GM12878 (cell line): ENCODE measurements at regions not wholly inside any gene's neighbourhood (a gene's known extent, or its start where the extent isn't known, plus 50 kb on each side); places are given as distances from the start of the nearest gene placed in this dataset.
A peak's percentile ranks its signal among the peaks of the same experiment; 100 is the strongest.

Experiments
- ATAC-seq: fragments of 200-7000 bp; cut with Tn5 transposase; 3 replicates; pipeline ENCODE4 v1.9.1; 2020; ENCODE audit warnings: mild to moderate bottlenecking, moderate library complexity
- BruUV-seq: library from RNA; stranded (reverse); fragments of 400-500 nt; replicated peaks from 2 replicates; lab custom pipeline; 2021; lab: Mats Ljungman, UMichigan
- CTCF ChIA-PET: fragments of 300-600 bp; sonication (Branson Sonifier 250); formaldehyde crosslinking; extraction: SDS; loops from one replicate; lab custom pipeline; 2021; ENCODE audit warnings: inconsistent platforms; lab: Yijun Ruan, JAX
- POLR2A ChIA-PET: fragments of 350-600 bp; formaldehyde crosslinking; extraction: SDS; loops from one replicate; lab custom pipeline; 2021; ENCODE audit warnings: inconsistent platforms; lab: Charles Lee
- RAD21 ChIA-PET: fragments of 300-600 bp; sonication (Branson Sonifier 250); formaldehyde crosslinking; loops from one replicate; lab custom pipeline; 2023; ENCODE audit warnings: antibody characterized with exemption; ENCODE audit not compliant: unreplicated experiment; lab: Charles Lee
- SMC1A ChIA-PET: fragments of 300-600 bp; sonication (Branson Sonifier 250); formaldehyde crosslinking; loops from one replicate; lab custom pipeline; 2023; ENCODE audit not compliant: unreplicated experiment, uncharacterized antibody; lab: Charles Lee
- DNase-seq: peaks from one replicate; pipeline ENCODE4 v3.0.0-alpha.2; 2011; ENCODE audit warnings: low read depth, low spot score
- FAIRE-seq: peaks from 3 replicates; lab custom pipeline; 2011; peaks lifted over from hg19 to GRCh38; lab: Jason Lieb, UNC
- H2AFZ ChIP-seq: 2 replicates; pipeline ENCODE4 v1.6.0; 2011; ENCODE audit warnings: low read depth, low read length, control low read depth; ENCODE audit not compliant: control insufficient read depth
- H3K27ac ChIP-seq: 2 replicates; pipeline ENCODE4 v1.5.1; 2011; ENCODE audit warnings: control low read depth; ENCODE audit not compliant: control insufficient read depth, insufficient read depth
- H3K27me3 ChIP-seq, 2 experiments: replicated peaks in 1 of 2; 2 replicates each; pipeline versions ENCODE4 v1.6.0 to v1.6.1; 2011; ENCODE audit warnings: low read length in 1 of 2; ENCODE audit not compliant: control insufficient read depth in 2 of 2, insufficient read depth in 2 of 2
- H3K36me3 ChIP-seq, 2 experiments: 2 replicates each; pipeline ENCODE4 v1.5.1; 2011; ENCODE audit warnings: low read length in 1 of 2; ENCODE audit not compliant: control insufficient read depth in 2 of 2, insufficient read depth in 2 of 2
- H3K4me1 ChIP-seq: 2 replicates; pipeline ENCODE4 v1.6.1; 2011; ENCODE audit warnings: mild to moderate bottlenecking, low read length, moderate library complexity, mixed read lengths; ENCODE audit not compliant: control insufficient read depth, insufficient read depth
- H3K4me2 ChIP-seq: 2 replicates; pipeline ENCODE4 v1.6.0; 2011; ENCODE audit warnings: control low read depth; ENCODE audit not compliant: control insufficient read depth, insufficient read depth
- H3K4me3 ChIP-seq: fragments of 200-600 bp; sonication (generic); 2 replicates; pipeline ENCODE4 v1.5.1; 2016
- H3K79me2 ChIP-seq: 2 replicates; pipeline ENCODE4 v1.6.0; 2011; ENCODE audit warnings: low read length; ENCODE audit not compliant: control insufficient read depth, insufficient read depth
- H3K9ac ChIP-seq: 2 replicates; pipeline ENCODE4 v1.8.0; 2011; ENCODE audit warnings: low read length, control low read depth, mixed read lengths; ENCODE audit not compliant: control insufficient read depth, insufficient read depth
- H3K9me3 ChIP-seq: replicated peaks from 3 replicates; pipeline ENCODE4 v1.5.1; 2011; ENCODE audit warnings: mild to moderate bottlenecking, low read length; ENCODE audit not compliant: control insufficient read depth, insufficient read depth
- H4K20me1 ChIP-seq: 2 replicates; pipeline ENCODE4 v1.6.0; 2011; ENCODE audit not compliant: control insufficient read depth, insufficient read depth
- BCL11A ChIP-seq: IDR thresholded peaks from 2 replicates; pipeline ENCODE4 v1.6.1; 2011; ENCODE audit warnings: low read depth, low read length
- BHLHE40 ChIP-seq, 2 experiments: fragments of 450-650 bp in 1 of 2; IDR thresholded peaks; 2 replicates each; pipeline ENCODE4 v1.6.1; 2011 to 2017; ENCODE audit warnings: low read depth in 2 of 2, borderline replicate concordance in 1 of 2, improper control_type of control experiment in 1 of 2, low read length in 1 of 2, mild to moderate bottlenecking in 1 of 2
- CBX5 ChIP-seq: sonication (generic); IDR thresholded peaks from 2 replicates; pipeline ENCODE4 v1.6.1; 2016; ENCODE audit warnings: low read depth, moderate library complexity, mild to moderate bottlenecking, inconsistent platforms
- CHD2 ChIP-seq: IDR thresholded peaks from 2 replicates; pipeline ENCODE4 v1.6.1; 2011; ENCODE audit warnings: low read depth, low read length, improper control_type of control experiment, borderline replicate concordance
- CREM ChIP-seq: IDR thresholded peaks from 2 replicates; pipeline ENCODE4 v1.6.1; 2014; ENCODE audit warnings: antibody characterized with exemption, low read depth
- E2F4 ChIP-seq: IDR thresholded peaks from 2 replicates; pipeline ENCODE4 v1.6.1; 2012; ENCODE audit warnings: low read depth, low read length, improper control_type of control experiment
- EED ChIP-seq: sonication (generic); IDR thresholded peaks from 2 replicates; pipeline ENCODE4 v1.6.1; 2016; ENCODE audit warnings: antibody characterized with exemption, low read depth
- FOXK2 ChIP-seq: fragments of 450-650 bp; IDR thresholded peaks from 2 replicates; pipeline ENCODE4 v1.6.1; 2017; ENCODE audit warnings: mild to moderate bottlenecking, moderate library complexity
- HCFC1 ChIP-seq: fragments of 150-350 bp; IDR thresholded peaks from 2 replicates; pipeline ENCODE4 v1.6.1; 2014; ENCODE audit warnings: low read length
- IKZF2 ChIP-seq, 2 experiments: fragments of 450-650 bp; IDR thresholded peaks; 2 replicates each; pipeline ENCODE4 v1.6.1; 2017; ENCODE audit warnings: mild to moderate bottlenecking in 2 of 2, moderate library complexity in 2 of 2
- MTA2 ChIP-seq: fragments of 450-650 bp; IDR thresholded peaks from 2 replicates; pipeline ENCODE4 v1.6.1; 2016; ENCODE audit warnings: low read depth, mild to moderate bottlenecking, moderate library complexity
- NFXL1 ChIP-seq: fragments of 450-650 bp; IDR thresholded peaks from 2 replicates; pipeline ENCODE4 v1.6.1; 2017; ENCODE audit warnings: antibody characterized with exemption, mild to moderate bottlenecking, borderline replicate concordance
- SMARCA5 ChIP-seq: fragments of 450-650 bp; IDR thresholded peaks from 2 replicates; pipeline ENCODE4 v1.6.1; 2017; ENCODE audit warnings: mild to moderate bottlenecking
- SPI1 ChIP-seq: IDR thresholded peaks from 2 replicates; pipeline ENCODE4 v1.6.1; 2011; ENCODE audit warnings: low read depth, mild to moderate bottlenecking, low read length, moderate library complexity, borderline replicate concordance; ENCODE audit not compliant: insufficient read depth
- TARDBP ChIP-seq: IDR thresholded peaks from 2 replicates; pipeline ENCODE4 v1.6.1; 2016; ENCODE audit warnings: borderline replicate concordance
- WGBS: methylation state at CpG from one replicate; pipeline ENCODE4 v1.1.6; 2016; ENCODE audit warnings: low lambda C conversion rate; ENCODE audit not compliant: insufficient replicate concordance, insufficient coverage; ENCODE audit errors: missing lambda C conversion rate; 5-methylcytosine and 5-hydroxymethylcytosine counted together
- in situ Hi-C: fragments of 300-500 bp; cut with MboI; formaldehyde crosslinking; loops from 9 replicates; pipeline ENCODE4 v1.14.3; 2018; ENCODE audit warnings: mixed read lengths
- intact Hi-C: fragments of 100-400 bp; cut with micrococcal nuclease; formaldehyde crosslinking; loops from one replicate; pipeline ENCODE4 v1.14.2; 2022; ENCODE audit not compliant: unreplicated experiment
- TF ChIP-seq, protein P1 (sequence below): fragments of 450-650 bp; formaldehyde crosslinking; IDR thresholded peaks from 2 replicates; pipeline ENCODE4 v1.5.0; 2022; ENCODE audit warnings: mild to moderate bottlenecking, missing genetic modification characterization
- TF ChIP-seq, protein P2 (sequence below): fragments of 450-650 bp; IDR thresholded peaks from 2 replicates; pipeline ENCODE4 v1.6.1; 2016; ENCODE audit warnings: mild to moderate bottlenecking

DNA sequence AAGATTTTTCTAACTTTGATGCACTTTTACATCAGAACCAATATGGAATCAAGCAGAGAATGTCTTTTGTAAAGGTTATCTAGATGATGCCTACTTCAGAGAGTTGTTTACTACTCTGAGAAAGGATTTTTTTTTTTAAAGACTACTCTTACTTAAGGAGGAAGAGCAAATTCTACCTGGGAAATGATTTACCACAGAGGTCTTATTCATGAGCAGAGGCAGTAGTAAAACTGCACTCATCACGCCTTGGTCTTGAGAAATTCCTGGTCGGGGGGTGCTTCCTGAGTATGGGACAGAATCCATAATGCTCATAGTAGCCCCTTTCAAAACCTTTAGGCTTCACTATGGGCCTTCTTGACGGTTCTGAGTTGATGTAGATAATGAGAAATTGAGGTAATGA is 241.8 kb upstream of the PREP start:
- Histone ChIP-seq H3K27me3 (no peaks in the 10 kb centered on the region; a peak in 1 of 4 replicates), H3K9me3 (peaks cover 3% of the 10 kb centered on the region), H3K4me1 (peaks cover 51% of the 10 kb centered on the region), H3K4me3 (no peak overlapping the region), H3K27ac (no peak overlapping the region; the same call in 1 of the 2 replicates), H3K79me2 (no peaks in the 10 kb centered on the region), H3K36me3 (no peaks in the 10 kb centered on the region), H3K9ac (no peak overlapping the region), H4K20me1 (no peaks in the 10 kb centered on the region), H3K4me2 (0 out of 2 replicates have a peak overlapping the region, but pooled peaks have one; percentile 46), H2AFZ (no peak overlapping the region)
- intact Hi-C loops, result loop anchor here (5.0 kb wide), 5 partner anchors 88 to 458 kb away; no protein-coding TSS in a partner anchor
- ChIA-PET SMC1A (interaction anchor here (0.6 to 11.2 kb wide), 13 partner anchors 11 to 256 kb away, joined by 3 to 115 read pairs (median 7); no protein-coding TSS in a partner anchor), CTCF (interaction anchor here (0.7 to 2.4 kb wide), 12 partner anchors 43 to 520 kb away, joined by 3 to 11 read pairs (median 4); no protein-coding TSS in a partner anchor), POLR2A (interaction anchor here (0.8 to 2.4 kb wide), 4 partner anchors 11 to 188 kb away, joined by 3 to 8 read pairs (median 5); no protein-coding TSS in a partner anchor), RAD21 (interaction anchor here (1.0 to 6.7 kb wide), 12 partner anchors 33 to 519 kb away, joined by 3 to 72 read pairs (median 10); no protein-coding TSS in a partner anchor)
- WGBS, result 91% methylated on average over 3 of the region's 3 CpGs
- in situ Hi-C loops, result loop anchor here (5.0 kb wide), 1 partner anchor 157 kb away; no protein-coding TSS in a partner anchor
- TF ChIP-seq HCFC1 (no peak), BCL11A (no peak), MTA2 (no peak), CREM (no peak), CHD2 (no peak), TARDBP (no peak), SMARCA5 (no peak), BHLHE40 (IDR thresholded peaks at IDR 0.05; ENCODE audit: borderline replicate concordance in 1 of 2, low read depth in 2 of 2, low read length in 1 of 2) (no peak), NFXL1 (no peak), SPI1 (no peak), EED (no peak), IKZF2 (IDR thresholded peaks at IDR 0.05) (no peak), E2F4 (no peak), FOXK2 (no peak), CBX5 (no peak)
- TF ChIP-seq, protein P1, sequence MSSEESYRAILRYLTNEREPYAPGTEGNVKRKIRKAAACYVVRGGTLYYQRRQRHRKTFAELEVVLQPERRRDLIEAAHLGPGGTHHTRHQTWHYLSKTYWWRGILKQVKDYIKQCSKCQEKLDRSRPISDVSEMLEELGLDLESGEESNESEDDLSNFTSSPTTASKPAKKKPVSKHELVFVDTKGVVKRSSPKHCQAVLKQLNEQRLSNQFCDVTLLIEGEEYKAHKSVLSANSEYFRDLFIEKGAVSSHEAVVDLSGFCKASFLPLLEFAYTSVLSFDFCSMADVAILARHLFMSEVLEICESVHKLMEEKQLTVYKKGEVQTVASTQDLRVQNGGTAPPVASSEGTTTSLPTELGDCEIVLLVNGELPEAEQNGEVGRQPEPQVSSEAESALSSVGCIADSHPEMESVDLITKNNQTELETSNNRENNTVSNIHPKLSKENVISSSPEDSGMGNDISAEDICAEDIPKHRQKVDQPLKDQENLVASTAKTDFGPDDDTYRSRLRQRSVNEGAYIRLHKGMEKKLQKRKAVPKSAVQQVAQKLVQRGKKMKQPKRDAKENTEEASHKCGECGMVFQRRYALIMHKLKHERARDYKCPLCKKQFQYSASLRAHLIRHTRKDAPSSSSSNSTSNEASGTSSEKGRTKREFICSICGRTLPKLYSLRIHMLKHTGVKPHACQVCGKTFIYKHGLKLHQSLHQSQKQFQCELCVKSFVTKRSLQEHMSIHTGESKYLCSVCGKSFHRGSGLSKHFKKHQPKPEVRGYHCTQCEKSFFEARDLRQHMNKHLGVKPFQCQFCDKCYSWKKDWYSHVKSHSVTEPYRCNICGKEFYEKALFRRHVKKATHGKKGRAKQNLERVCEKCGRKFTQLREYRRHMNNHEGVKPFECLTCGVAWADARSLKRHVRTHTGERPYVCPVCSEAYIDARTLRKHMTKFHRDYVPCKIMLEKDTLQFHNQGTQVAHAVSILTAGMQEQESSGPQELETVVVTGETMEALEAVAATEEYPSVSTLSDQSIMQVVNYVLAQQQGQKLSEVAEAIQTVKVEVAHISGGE (CRISPR knock-in tag), result no peak
- TF ChIP-seq, protein P2, sequence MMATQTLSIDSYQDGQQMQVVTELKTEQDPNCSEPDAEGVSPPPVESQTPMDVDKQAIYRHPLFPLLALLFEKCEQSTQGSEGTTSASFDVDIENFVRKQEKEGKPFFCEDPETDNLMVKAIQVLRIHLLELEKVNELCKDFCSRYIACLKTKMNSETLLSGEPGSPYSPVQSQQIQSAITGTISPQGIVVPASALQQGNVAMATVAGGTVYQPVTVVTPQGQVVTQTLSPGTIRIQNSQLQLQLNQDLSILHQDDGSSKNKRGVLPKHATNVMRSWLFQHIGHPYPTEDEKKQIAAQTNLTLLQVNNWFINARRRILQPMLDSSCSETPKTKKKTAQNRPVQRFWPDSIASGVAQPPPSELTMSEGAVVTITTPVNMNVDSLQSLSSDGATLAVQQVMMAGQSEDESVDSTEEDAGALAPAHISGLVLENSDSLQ, result no peak
- ATAC-seq (no peak), FAIRE-seq (no peak), DNase-seq (no peak)
- BruUV-seq, result no TSS peak
